Gastrocnemius medialis (tissue), 4 donors: ENCODE measurements at regions not wholly inside any gene's neighbourhood (a gene's known extent, or its start where the extent isn't known, plus 50 kb on each side); places are given as distances from the start of the nearest gene placed in this dataset.

Experiments used
- ATAC-seq, 2 donors: fragments of 150-250 bp; one replicate each; pipeline ENCODE4 v1.9.1; 2016
- DNase-seq, 2 donors: peaks; one replicate each; pipeline ENCODE4 v3.0.0-alpha.2; 2019
- H3K27ac ChIP-seq, 4 donors: fragments of 200-600 bp; sonication (generic); 1 replicate in 1 of 4; 2 replicates in 3 of 4; pipeline ENCODE4 v1.5.1; 2016 to 2018; ENCODE audit warnings: mild to moderate bottlenecking in 2 of 4, moderate library complexity in 1 of 4
- H3K27me3 ChIP-seq, 3 donors: fragments of 200-600 bp; sonication (generic) in 2 of 3; 1 replicate in 1 of 3; 2 replicates in 2 of 3; pipeline versions ENCODE4 v1.5.1 to v1.6.0; 2016 to 2019; ENCODE audit warnings: mild to moderate bottlenecking in 1 of 3, moderate library complexity in 1 of 3
- H3K36me3 ChIP-seq, 2 donors: fragments of 200-600 bp; sonication (generic) in 1 of 2; one replicate each; pipeline ENCODE4 v1.5.1; 2017 to 2018
- H3K4me1 ChIP-seq, 2 donors: fragments of 200-600 bp; sonication (generic) in 1 of 2; one replicate each; pipeline ENCODE4 v1.5.1; 2016 to 2017; ENCODE audit warnings: mild to moderate bottlenecking in 2 of 2
- H3K4me3 ChIP-seq, 4 donors: fragments of 200-600 bp; sonication (generic) in 3 of 4; 1 replicate in 1 of 4; 2 replicates in 3 of 4; pipeline ENCODE4 v1.5.1; 2016 to 2019; ENCODE audit warnings: mild to moderate bottlenecking in 2 of 4
- H3K9me3 ChIP-seq, 3 donors: fragments of 200-600 bp; sonication (generic) in 2 of 3; 1 replicate in 1 of 3; 2 replicates in 2 of 3; pipeline ENCODE4 v1.5.1; 2016 to 2019
- POLR2A ChIP-seq, 2 donors: fragments of 450-650 bp; IDR thresholded peaks; one replicate each; pipeline ENCODE4 v1.6.1; 2017; ENCODE audit warnings: antibody characterized with exemption in 2 of 2, mild to moderate bottlenecking in 2 of 2, moderate library complexity in 2 of 2
- in situ Hi-C, 4 donors: fragments of 200-750 bp; cut with MboI; loops; one replicate each; pipeline versions ENCODE4 v1.15.0 to v1.8.0; 2017; ENCODE audit warnings: low sequenced_read_pairs in 4 of 4
- intact Hi-C: fragments of 100-400 bp; cut with DNase I; formaldehyde crosslinking; loops from one replicate; pipeline ENCODE4 v1.15.1; 2023; ENCODE audit warnings: low total_unique reads
- TF ChIP-seq, protein P1 (sequence below), 5 experiments: fragments of 450-650 bp in 3 of 5; fragments of 200-600 bp in 2 of 5; sonication (generic) in 2 of 5; IDR thresholded peaks in 4 of 5; conservative IDR thresholded peaks in 1 of 5; 1 replicate in 4 of 5; 2 replicates in 1 of 5; pipeline ENCODE4 v1.5.1; 2016 to 2019; ENCODE audit warnings: antibody characterized with exemption in 5 of 5, mild to moderate bottlenecking in 3 of 5, moderate library complexity in 3 of 5

DNA sequence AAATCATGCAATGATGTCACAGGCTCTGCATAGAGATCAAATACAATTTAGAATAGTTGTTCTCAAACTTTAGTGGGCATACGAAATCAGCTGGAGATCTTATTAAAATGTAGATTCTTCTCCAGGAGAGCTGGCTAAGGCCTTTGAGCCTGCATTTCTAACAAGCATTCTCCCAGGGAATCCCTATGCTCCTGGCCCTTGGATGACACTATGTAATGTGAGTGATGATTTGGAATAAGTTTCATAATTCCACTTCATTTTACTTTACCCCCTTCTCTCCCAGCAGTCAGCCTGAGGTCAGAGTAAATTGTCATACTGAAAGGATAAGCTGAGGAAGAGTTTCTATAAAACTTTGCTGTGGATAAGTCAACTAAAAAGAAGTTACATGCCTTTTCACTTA is 189.1 kb downstream of the UBE2E3 start:
- DNase-seq (no peak), ATAC-seq (no peak)
- intact Hi-C loops (no loop called here), in situ Hi-C loops (no loop called here)
- Histone ChIP-seq H3K27ac (no peak overlapping the region), H3K36me3 (no peaks in the 10 kb centered on the region), H3K4me1 (peaks cover 0 to 2% of the 10 kb centered on the region in 2 donors), H3K27me3 (no peaks in the 10 kb centered on the region), H3K9me3 (no peaks in the 10 kb centered on the region), H3K4me3 (no peak overlapping the region)
- TF ChIP-seq, protein P1, sequence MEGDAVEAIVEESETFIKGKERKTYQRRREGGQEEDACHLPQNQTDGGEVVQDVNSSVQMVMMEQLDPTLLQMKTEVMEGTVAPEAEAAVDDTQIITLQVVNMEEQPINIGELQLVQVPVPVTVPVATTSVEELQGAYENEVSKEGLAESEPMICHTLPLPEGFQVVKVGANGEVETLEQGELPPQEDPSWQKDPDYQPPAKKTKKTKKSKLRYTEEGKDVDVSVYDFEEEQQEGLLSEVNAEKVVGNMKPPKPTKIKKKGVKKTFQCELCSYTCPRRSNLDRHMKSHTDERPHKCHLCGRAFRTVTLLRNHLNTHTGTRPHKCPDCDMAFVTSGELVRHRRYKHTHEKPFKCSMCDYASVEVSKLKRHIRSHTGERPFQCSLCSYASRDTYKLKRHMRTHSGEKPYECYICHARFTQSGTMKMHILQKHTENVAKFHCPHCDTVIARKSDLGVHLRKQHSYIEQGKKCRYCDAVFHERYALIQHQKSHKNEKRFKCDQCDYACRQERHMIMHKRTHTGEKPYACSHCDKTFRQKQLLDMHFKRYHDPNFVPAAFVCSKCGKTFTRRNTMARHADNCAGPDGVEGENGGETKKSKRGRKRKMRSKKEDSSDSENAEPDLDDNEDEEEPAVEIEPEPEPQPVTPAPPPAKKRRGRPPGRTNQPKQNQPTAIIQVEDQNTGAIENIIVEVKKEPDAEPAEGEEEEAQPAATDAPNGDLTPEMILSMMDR (IDR thresholded peaks at IDR 0.05 in 4 of 5, conservative IDR thresholded peaks at IDR 0.05 in 1 of 5) = no peak
- TF ChIP-seq POLR2A (IDR thresholded peaks at IDR 0.05) = no peak

DNA sequence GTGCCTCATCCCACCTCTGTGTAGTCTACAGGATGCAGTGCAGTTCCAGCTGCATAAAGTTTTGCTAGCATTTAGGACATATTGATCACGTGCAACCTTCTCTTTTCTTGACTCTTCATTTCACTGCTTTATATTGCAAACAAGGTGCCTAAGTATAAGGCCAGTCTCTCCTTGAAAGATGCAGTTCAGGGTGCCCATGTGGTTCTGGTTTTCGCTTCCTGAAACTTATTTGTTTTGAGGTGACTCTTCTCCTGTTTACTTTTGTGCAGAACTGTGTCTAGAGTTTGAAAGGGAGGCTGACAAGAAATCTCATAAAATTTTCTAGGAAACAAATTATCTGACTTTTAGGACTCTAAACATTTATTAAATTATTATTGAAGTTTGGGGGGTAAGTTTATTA is 189.9 kb downstream of the UBE2E3 start:
- no peaks in the 10 kb centered on the region for H3K9me3 ChIP-seq
- no peaks in the 10 kb centered on the region for H3K36me3 ChIP-seq
- no peak overlapping the region for H3K4me3 ChIP-seq
- intact Hi-C loops (no loop called here), in situ Hi-C loops (no loop called here)
- ATAC-seq = no peak
- peaks cover 0 to 8% of the 10 kb centered on the region in 2 donors for H3K4me1 ChIP-seq
- DNase-seq = no peak
- no peaks in the 10 kb centered on the region for H3K27me3 ChIP-seq
- H3K27ac ChIP-seq = no peak overlapping the region
- no peak for TF ChIP-seq POLR2A (IDR thresholded peaks at IDR 0.05)
- TF ChIP-seq, protein P1 (IDR thresholded peaks at IDR 0.05 in 4 of 5, conservative IDR thresholded peaks at IDR 0.05 in 1 of 5) = no peak

DNA sequence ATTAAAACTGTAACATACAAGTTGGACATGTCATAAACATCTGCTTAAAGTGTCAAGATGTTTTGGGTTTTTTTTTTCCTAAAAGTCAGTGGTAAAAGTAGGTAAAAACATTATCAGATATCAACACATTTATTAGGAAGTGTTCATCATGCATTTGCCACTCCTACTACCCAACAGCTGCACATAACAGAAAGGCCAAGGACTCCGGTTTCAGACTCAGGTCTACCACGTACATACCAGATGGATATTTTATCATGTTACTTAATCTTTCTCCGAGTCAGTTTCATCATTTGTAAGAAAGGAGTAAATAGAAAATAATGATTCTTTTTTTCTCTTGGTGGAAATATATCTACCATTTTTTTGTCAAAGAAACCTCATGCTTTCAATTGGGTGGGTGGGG is 192.3 kb downstream of the UBE2E3 start:
- intact Hi-C loops = no loop called here
- Histone ChIP-seq H3K27ac (no peak overlapping the region), H3K4me1 (peaks cover 4 to 14% of the 10 kb centered on the region in 2 donors), H3K36me3 (no peaks in the 10 kb centered on the region), H3K27me3 (no peaks in the 10 kb centered on the region), H3K9me3 (no peaks in the 10 kb centered on the region), H3K4me3 (no peak overlapping the region)
- DNase-seq (no peak), ATAC-seq (no peak)
- in situ Hi-C loops = no loop called here
- TF ChIP-seq POLR2A (IDR thresholded peaks at IDR 0.05) = no peak

DNA sequence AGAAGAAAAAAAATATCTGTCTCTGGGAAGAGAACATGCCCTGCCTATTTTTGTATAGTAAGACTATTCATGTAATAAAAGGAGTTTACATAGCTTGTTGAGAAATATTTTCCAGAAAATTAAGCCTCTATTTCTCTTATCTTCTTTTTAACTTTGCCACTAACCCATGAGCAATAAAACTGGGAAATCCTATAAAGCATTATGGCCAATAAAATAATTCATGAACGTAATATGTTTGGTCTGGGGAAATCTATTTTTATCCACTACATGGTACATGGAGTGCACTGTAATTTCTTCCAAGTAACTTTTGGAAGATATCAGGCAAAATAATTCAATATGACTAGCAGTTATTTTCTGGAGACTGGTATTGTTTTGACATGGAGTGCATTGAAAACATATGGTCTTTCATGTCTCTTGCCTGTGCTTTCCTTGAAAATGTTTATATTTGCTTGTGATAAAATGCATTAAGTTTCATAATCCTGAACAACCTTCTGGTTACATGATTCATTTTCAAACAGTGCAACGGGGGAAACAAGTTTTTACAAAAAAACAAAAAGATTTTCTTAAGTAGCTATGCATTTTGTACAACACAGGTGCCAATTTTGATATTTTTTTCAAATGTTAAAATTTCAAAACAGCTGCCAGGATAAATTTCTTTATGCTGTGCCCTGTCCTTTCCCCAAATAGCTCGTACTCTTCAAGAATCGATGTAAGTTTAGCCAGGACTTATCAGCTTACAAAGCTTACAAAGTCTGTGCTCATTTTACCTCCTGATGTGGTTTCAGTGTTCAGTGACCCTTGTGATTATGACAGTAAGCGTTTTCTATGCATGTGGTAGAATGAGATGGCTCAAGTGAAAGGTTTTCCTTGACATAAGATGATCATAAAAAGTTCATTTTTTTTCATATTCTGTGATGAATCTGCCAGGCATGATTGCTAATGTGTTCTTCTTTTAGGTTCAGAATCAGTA is 194.5 kb downstream of the UBE2E3 start:
- intact Hi-C loops = no loop called here

DNA sequence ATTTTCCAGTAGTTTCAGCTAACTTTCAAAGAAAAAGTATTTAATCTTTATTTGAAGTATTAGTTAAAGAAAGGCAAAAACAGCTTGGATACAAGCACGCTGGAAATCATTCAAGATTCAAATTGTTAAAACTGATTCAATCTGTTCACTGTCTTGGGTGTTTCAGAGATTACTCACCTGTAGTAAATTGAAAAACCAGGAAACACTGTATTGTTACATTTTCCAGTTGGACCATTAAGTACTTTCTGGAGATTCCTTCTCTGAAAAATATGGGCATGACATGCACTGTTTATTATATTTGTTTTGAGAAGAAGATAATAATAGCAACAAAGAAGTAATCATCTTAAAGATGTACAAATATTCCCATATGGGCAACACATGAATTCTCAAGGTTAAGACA is 196.1 kb downstream of the UBE2E3 start:
- DNase-seq (no peak), ATAC-seq (no peak)
- H3K27me3 ChIP-seq = no peaks in the 10 kb centered on the region
- in situ Hi-C loops (no loop called here), intact Hi-C loops (no loop called here)
- no peak overlapping the region for H3K4me3 ChIP-seq
- TF ChIP-seq, protein P1 (IDR thresholded peaks at IDR 0.05 in 4 of 5, conservative IDR thresholded peaks at IDR 0.05 in 1 of 5) = no peak
- TF ChIP-seq POLR2A (IDR thresholded peaks at IDR 0.05) = no peak
- H3K4me1 ChIP-seq = peaks cover 4 to 14% of the 10 kb centered on the region in 2 donors
- H3K36me3 ChIP-seq = no peaks in the 10 kb centered on the region
- H3K9me3 ChIP-seq = no peaks in the 10 kb centered on the region
- H3K27ac ChIP-seq = no peak overlapping the region

More for the DNA sequence above, 194.5 kb downstream of the UBE2E3 start:
- Histone ChIP-seq H3K9me3 (no peaks in the 10 kb centered on the region), H3K27me3 (no peaks in the 10 kb centered on the region), H3K4me3 (no peak overlapping the region), H3K4me1 (peaks cover 4 to 14% of the 10 kb centered on the region in 2 donors), H3K36me3 (no peaks in the 10 kb centered on the region), H3K27ac (peak overlapping the region in 1 of 4 donors; percentile 7)
- TF ChIP-seq, protein P1 (IDR thresholded peaks at IDR 0.05 in 4 of 5, conservative IDR thresholded peaks at IDR 0.05 in 1 of 5) = no peak
- TF ChIP-seq POLR2A (IDR thresholded peaks at IDR 0.05) = no peak
- in situ Hi-C loops = no loop called here
- DNase-seq (no peak), ATAC-seq (peak in 1 of 2 donors; percentile 72)
